HUES48 (cell line): ENCODE measurements at regions not wholly inside any gene's neighbourhood (a gene's known extent, or its start where the extent isn't known, plus 50 kb on each side); places are given as distances from the start of the nearest gene placed in this dataset.
"Not testable (repeated sequence)": the region's sequence is repeated elsewhere in the genome, so short reads cannot be mapped to it uniquely, and the experiment has no call there.

Experiments
- H3K27ac ChIP-seq: one replicate; pipeline ENCODE4 v1.7.0; 2013; ENCODE audit warnings: low read depth, low read length, inconsistent platforms
- H3K27me3 ChIP-seq: 2 replicates; pipeline ENCODE4 v1.6.1; 2013; ENCODE audit warnings: mild to moderate bottlenecking, low read length; ENCODE audit not compliant: control insufficient read depth, insufficient read depth
- H3K36me3 ChIP-seq: 2 replicates; pipeline ENCODE4 v1.6.1; 2013; ENCODE audit warnings: low read length; ENCODE audit not compliant: control insufficient read depth, insufficient read depth
- H3K4me1 ChIP-seq: 2 replicates; pipeline ENCODE4 v1.6.1; 2013; ENCODE audit warnings: mild to moderate bottlenecking, low read length; ENCODE audit not compliant: control insufficient read depth, insufficient read depth
- H3K4me3 ChIP-seq: 2 replicates; pipeline ENCODE4 v1.5.1; 2013; ENCODE audit warnings: mild to moderate bottlenecking, low read depth, low read length
- H3K9ac ChIP-seq: 2 replicates; pipeline ENCODE4 v1.6.1; 2013; ENCODE audit warnings: mild to moderate bottlenecking, low read depth, low read length, moderate library complexity
- H3K9me3 ChIP-seq: 2 replicates; pipeline ENCODE4 v1.6.1; 2013; ENCODE audit warnings: low read length; ENCODE audit not compliant: control insufficient read depth, insufficient read depth

- H3K27ac ChIP-seq, H3K36me3 ChIP-seq, H3K9me3 ChIP-seq, H3K9ac ChIP-seq, H3K27me3 ChIP-seq, H3K4me1 ChIP-seq, H3K4me3 ChIP-seq: not testable (repeated sequence)
Observed at GRCh38 chr9:84077816-84078215, 97.2 kb downstream of the RMI1 start.

GRCh38 chr9:84079994-84080393 lies 99.4 kb downstream of the RMI1 start:
- H3K9ac ChIP-seq = no peak overlapping the region
- no peaks in the 10 kb centered on the region for H3K27me3 ChIP-seq
- H3K4me1 ChIP-seq = peaks cover 5% of the 10 kb centered on the region; the same call in 1 of the 2 replicates
- H3K27ac ChIP-seq = no peak overlapping the region
- no peaks in the 10 kb centered on the region for H3K36me3 ChIP-seq
- H3K9me3 ChIP-seq = no peaks in the 10 kb centered on the region
- no peak overlapping the region for H3K4me3 ChIP-seq

GRCh38 chr9:84101964-84102632 lies 121.5 kb downstream of the RMI1 start:
- Histone ChIP-seq H3K4me1 (no peaks in the 10 kb centered on the region), H3K4me3 (peak overlapping the region; percentile 63), H3K9me3 (no peaks in the 10 kb centered on the region), H3K27ac (no peak overlapping the region), H3K27me3 (peaks cover 21% of the 10 kb centered on the region), H3K9ac (peak overlapping the region; percentile 1; the same call in 1 of the 2 replicates), H3K36me3 (no peaks in the 10 kb centered on the region)

- no peaks in the 10 kb centered on the region for H3K4me1 ChIP-seq
- no peak overlapping the region for H3K4me3 ChIP-seq
- peaks cover 21% of the 10 kb centered on the region for H3K27me3 ChIP-seq
- H3K36me3 ChIP-seq = no peaks in the 10 kb centered on the region
- H3K9me3 ChIP-seq = no peaks in the 10 kb centered on the region
- H3K9ac ChIP-seq = no peak overlapping the region
- H3K27ac ChIP-seq = no peak overlapping the region
Observed at GRCh38 chr9:84103651-84104377, 123.2 kb downstream of the RMI1 start.

GRCh38 chr9:84107081-84107480 lies 126.5 kb downstream of the RMI1 start:
- Histone ChIP-seq H3K27ac (no peak overlapping the region), H3K36me3 (no peaks in the 10 kb centered on the region), H3K9me3 (no peaks in the 10 kb centered on the region), H3K27me3 (peaks cover 12% of the 10 kb centered on the region), H3K4me1 (no peaks in the 10 kb centered on the region), H3K9ac (no peak overlapping the region), H3K4me3 (no peak overlapping the region)

- H3K9me3 ChIP-seq = no peaks in the 10 kb centered on the region
- H3K36me3 ChIP-seq = no peaks in the 10 kb centered on the region
- H3K9ac ChIP-seq = no peak overlapping the region
- no peak overlapping the region for H3K4me3 ChIP-seq
- peaks cover 3% of the 10 kb centered on the region for H3K27me3 ChIP-seq
- H3K4me1 ChIP-seq = no peaks in the 10 kb centered on the region
- no peak overlapping the region for H3K27ac ChIP-seq
Observed at GRCh38 chr9:84107995-84108394, 127.4 kb downstream of the RMI1 start.

GRCh38 chr9:84111726-84112125 lies 131.1 kb downstream of the RMI1 start:
- Histone ChIP-seq H3K9me3 (no peaks in the 10 kb centered on the region), H3K27me3 (no peaks in the 10 kb centered on the region), H3K4me3 (no peak overlapping the region), H3K36me3 (no peaks in the 10 kb centered on the region), H3K9ac (no peak overlapping the region), H3K27ac (no peak overlapping the region), H3K4me1 (no peaks in the 10 kb centered on the region)

GRCh38 chr9:84121991-84122523 lies 141.5 kb downstream of the RMI1 start:
- Histone ChIP-seq H3K9me3 (no peaks in the 10 kb centered on the region), H3K4me3 (no peak overlapping the region), H3K9ac (no peak overlapping the region), H3K27me3 (no peaks in the 10 kb centered on the region), H3K27ac (no peak overlapping the region), H3K36me3 (no peaks in the 10 kb centered on the region), H3K4me1 (no peaks in the 10 kb centered on the region)

- Histone ChIP-seq H3K9ac (no peak overlapping the region), H3K4me3 (no peak overlapping the region), H3K27me3 (no peaks in the 10 kb centered on the region), H3K27ac (no peak overlapping the region), H3K4me1 (no peaks in the 10 kb centered on the region), H3K9me3 (no peaks in the 10 kb centered on the region), H3K36me3 (no peaks in the 10 kb centered on the region)
Observed at GRCh38 chr9:84122572-84122971, 142.0 kb downstream of the RMI1 start.

- H3K9me3 ChIP-seq = no peaks in the 10 kb centered on the region
- no peaks in the 10 kb centered on the region for H3K4me1 ChIP-seq
- H3K9ac ChIP-seq = no peak overlapping the region
- no peaks in the 10 kb centered on the region for H3K36me3 ChIP-seq
- H3K4me3 ChIP-seq = no peak overlapping the region
- H3K27me3 ChIP-seq = no peaks in the 10 kb centered on the region
- no peak overlapping the region for H3K27ac ChIP-seq
Observed at GRCh38 chr9:84123648-84124406, 143.2 kb downstream of the RMI1 start.

GRCh38 chr9:84125046-84125445 lies 144.4 kb downstream of the RMI1 start:
- Histone ChIP-seq H3K4me3 (no peak overlapping the region), H3K36me3 (no peaks in the 10 kb centered on the region), H3K9ac (no peak overlapping the region), H3K9me3 (no peaks in the 10 kb centered on the region), H3K27ac (no peak overlapping the region), H3K27me3 (no peaks in the 10 kb centered on the region), H3K4me1 (no peaks in the 10 kb centered on the region)
